NCI-H82 treated with DMSO at 0.1 percent for 48 hours (cell line): ENCODE measurements at regions not wholly inside any gene's neighbourhood (a gene's known extent, or its start where the extent isn't known, plus 50 kb on each side); places are given as distances from the start of the nearest gene placed in this dataset.

Experiments used
- DNase-seq: peaks from one replicate; lab custom pipeline; 2025; ENCODE audit not compliant: unreplicated experiment; lab: John Stamatoyannopoulos, UW

DNA sequence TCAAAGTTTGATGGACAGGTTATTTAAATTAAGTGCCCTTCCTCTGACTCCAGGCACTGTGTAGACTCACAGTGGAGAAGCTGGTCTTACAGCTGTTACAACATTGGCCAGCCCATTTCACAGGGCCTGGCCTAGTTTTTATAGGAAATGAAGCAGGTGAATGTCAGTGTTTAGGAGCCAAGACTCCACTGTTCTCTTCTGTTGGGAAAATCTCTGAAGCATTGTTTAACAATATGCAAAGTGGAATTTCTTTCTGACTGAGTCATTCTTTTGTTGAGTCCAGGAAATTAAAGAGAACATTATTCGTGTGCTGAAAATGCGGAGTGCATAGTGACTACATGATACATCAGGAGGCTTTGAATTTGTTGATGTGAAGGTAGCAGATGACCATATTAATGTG lies 64.7 kb downstream of the ARRDC4 start:
- no peak for DNase-seq

DNA sequence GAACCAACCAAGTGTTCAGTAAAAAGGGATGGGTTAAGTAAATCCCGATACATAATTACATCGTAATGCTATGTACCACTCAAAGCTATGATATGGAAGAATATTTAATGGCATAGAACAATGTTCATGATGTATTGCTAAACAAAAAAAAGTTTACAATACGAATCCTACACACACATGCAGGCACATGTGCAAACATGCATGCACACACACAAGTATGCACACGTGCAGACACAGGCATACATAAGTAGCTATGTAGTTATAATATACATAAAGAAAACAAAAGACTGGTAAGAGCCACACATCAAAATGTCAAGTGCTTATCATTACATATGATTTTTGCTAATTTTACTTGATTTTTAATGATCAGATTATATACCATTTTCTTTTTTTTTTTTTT lies 74.2 kb downstream of the ARRDC4 start:
- no peak for DNase-seq

DNA sequence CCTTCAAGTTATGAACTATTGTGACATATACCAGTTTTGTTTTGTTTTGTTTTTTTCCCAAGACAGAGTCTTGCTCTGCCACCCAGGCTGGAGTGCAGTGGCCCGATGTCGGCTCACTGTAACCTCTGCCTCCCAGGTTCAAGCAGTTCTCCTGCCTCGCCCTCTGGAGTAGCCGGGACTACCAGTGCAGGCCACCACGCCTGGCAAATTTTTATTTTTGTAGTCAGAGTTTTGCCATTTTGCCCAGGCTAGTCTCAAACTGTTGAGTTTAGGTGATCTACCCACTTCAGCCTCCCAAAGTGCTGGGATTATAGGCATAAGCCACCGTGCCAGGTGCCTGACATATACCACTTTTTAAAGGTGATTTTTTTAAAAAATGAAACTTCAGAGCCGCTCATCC lies 74.6 kb downstream of the ARRDC4 start:
- DNase-seq, result no peak

DNA sequence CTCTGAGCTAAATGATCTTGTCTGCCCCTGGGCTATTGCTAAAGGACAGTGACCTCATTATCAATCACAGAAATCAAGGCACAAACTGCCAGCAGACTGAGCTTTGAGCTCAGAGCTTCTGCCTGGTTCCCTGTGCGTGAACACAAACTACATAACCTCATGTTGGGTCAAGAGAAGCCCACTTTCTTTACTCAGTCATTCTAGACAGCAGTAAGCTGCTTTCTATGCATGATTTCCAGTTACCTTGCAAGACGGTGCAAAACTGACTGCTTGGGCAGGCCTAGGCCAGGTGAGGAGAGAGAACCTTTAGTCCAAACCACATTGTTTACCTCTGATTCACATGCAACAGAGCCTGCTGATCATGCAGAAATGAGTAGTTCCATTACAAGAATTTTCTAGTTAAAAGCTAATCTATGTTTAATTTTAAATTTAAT lies 75.1 kb downstream of the ARRDC4 start:
- DNase-seq, result no peak

DNA sequence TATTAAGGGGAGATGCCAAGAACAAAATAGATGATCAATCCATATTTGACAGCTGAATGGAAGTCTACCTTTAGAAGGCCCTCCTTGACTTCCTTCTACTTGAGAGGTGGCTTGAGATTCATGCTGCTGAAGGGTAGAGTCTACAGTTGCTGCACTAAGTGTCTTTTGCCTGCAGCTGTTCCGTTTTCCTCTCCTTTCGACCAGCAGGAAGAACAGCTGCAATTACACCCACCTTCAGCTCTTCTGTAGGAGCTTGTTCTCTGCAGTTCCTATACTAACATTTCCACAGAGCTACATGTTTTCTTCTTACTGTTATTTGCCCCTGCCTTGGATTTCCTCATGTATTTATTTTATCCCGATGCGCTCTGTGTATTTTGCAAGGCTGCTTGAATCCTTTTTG lies 79.1 kb downstream of the ARRDC4 start:
- no peak for DNase-seq

DNA sequence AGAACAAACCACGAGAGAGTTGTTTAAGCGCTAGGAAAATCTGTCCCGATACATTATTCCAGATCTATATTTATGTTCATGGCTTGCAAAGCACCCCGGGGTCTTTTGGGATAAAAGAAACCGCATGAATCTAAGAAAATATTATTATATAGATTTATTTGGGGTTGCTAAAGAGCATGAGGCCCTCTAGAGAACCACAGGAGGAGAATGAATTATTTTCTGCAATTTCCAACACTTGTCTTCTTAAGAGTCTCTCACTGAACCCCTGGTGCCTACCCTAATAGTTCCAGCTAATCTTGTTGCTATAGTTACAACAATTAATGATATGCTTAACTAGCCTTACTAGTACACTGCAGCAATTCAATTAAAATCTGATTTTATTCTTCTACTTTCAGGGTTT lies 79.6 kb downstream of the ARRDC4 start:
- DNase-seq, result no peak

DNA sequence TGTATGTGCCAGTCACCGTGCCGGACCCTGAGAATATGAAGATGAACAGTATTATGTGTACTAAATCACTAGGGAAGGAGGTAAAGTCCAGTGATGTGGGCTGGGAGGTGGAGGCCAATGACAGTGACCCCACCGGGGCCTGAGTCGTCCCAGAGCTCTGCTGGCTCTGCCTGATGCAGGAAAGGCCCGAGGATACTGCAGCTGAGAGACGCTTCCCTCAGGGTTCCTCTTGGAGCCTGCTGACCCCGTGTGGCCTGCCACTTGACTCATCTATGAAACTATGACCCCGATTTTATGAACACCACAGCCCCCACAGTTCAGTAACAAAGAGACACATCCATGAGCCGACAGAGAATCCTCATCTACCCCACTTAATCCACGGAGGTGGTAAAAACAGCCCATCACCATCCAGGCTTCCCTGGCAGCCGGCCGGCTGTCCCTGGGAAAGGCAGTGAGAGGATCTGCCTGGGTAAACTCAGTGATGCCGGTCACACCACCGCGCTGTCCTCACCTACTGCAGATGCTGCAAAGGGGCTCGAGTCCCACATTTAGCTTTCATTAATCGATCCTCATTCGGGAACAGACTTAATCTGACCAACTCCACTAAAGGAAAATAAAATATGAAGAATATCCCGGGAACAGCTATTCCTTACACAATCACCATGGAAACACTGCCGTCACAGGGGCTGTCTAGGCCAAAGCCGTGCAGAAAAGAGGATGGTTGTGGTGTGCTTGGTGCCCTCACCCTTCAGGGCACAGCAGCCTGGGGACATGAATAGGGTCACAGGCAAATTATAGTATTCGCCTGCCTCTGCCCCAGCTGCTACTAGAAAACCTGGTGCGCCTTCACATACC lies 82.9 kb downstream of the ARRDC4 start:
- DNase-seq, result no peak

DNA sequence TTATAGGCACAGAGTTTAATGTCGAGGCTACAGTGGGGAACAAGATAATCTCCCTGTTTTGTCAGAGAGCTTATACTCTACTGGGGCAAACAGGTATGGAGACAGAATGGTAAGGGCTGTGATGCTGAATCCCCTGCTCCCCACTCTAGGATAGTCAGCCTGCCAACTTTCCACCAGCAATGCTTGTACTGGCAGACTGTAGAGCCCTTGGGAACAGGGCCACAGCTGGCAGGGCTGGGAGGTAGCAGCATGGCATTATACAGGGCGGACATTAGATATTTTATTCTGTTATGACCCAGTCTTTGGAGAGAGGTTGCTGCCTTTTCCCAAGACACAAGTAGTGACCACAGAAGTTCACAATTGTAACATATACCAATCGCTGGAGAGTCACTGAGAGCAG lies 91.2 kb downstream of the ARRDC4 start:
- no peak for DNase-seq

DNA sequence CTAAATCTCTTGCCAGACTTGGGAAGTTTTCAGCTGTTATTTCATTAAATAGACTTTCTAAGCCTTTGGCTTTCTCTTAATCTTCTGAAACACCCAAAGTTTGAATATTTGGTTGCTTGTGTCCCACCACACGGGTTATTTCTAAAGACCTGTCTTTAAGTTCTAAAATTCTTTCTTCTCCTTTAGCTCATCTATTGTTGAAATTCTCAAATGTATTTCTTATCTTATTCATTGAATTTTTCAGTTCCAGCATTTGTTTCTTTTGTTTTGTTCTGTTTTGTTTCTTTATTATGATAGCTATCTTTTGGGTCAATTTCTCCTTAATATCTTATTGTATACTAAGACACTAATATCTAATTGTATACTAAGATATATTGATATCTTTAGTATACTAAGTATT lies 97.0 kb downstream of the ARRDC4 start:
- no peak for DNase-seq

DNA sequence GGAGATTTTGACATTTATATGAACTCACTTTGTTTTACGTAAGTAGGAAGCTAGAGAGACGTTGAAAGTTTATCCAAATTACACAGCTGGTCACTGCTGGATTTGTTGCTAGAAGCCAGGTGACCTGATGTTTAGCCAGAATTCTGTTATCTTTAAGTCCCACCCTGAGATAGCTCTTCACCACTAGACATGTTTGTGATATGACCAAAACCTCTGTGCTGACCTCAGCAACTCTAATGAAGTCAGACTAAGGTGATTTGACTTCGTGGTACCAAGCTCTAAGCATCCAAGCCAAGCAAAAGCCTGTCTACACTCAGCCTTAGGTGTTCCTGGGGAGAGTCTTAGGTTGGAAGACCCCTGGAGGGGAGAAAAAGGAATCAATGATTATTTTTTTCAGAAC lies 102.4 kb downstream of the ARRDC4 start:
- no peak for DNase-seq

DNA sequence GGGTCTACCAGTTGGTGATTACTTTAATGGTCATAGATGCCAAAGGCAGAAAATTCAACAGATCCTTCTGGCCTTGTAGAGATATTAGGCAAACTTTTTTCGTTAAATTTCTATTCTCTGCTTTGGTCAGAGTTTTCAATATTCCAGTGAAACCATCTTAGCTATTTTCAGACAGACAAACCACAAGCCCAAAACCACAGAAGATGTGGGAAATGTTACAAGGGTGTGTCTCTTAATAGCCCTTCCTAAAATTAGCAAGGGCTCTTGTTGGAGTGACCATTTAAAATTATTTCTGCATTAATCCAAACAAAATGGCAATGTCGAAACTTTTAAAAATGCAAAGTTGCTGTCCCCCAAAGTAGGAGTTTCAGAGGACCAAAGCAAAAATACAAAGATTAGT lies 102.8 kb downstream of the ARRDC4 start:
- no peak for DNase-seq

DNA sequence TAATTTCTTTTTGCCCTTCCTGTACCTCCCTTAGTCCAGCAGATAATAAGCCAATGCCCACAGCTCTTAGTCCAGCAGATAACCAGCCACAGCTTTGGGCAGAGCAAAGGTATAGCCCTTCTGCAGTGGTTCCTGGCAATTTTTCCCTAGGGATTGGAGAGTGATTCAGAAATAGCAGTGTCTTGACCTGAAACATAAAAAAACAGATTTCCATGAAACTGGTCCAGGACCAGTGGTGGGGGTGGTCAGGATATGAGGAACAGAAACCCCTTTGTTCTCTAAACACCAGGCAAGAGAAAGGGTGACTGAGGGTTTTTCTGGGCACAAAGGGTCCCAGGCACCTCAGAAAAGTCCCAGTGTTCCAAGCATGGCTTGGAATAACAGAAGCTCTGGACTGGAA lies 103.4 kb downstream of the ARRDC4 start:
- DNase-seq, result no peak

DNA sequence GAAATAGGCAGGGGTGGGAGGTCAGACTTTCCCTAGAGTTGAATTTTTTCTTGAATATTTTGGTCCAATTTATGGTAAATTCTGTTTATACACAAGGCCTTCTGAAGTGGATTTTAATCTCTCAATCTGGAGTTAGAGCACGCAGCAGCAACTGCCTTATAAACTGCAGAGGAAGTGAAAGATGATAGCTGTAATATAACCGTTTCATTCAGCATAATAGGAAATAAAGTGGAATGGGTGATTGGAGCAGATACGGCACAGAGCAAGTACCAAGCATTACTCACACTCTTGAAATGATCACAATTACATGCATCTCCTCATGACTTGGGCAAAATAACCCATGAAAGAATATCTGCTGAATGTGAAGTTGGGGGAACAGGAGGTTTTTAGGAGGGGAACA lies 106.8 kb downstream of the ARRDC4 start:
- no peak for DNase-seq

DNA sequence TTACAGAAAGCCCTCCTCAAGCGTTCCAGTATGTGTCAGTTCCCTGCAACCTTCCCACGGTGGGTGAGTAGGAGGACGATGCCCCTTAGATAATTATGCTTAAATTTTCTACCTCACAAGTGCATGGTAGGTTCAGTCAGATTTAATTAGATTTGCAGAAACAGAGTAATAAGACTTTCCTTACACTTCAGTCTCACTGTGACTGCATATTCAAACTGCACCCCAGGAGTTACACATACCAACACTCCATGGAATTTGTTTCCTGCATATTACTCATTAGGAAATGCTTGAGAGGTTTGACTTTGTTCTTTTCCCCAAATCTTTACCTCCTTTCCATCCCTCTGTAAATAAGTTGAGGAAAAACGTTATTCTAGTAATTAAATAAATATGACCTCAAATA lies 108.8 kb downstream of the ARRDC4 start:
- DNase-seq, result no peak

DNA sequence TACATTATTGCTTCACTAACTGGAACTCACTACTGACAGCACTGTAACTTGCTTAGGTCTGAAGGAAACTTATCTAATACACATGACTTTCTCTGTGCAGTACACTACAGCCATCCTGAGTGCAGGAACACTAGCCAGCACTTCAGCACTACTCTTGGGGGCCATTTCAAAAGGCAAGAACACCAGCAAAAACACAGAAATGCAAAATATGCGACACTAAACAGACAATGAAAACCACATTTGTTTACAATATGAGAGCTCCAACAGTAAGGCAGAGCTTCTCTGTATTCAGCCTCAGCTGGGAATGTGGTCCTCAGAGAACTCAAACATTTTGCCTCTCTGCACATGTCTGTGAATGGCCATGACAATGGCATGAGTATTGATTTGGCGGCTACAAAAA lies 109.6 kb downstream of the ARRDC4 start:
- DNase-seq, result no peak

DNA sequence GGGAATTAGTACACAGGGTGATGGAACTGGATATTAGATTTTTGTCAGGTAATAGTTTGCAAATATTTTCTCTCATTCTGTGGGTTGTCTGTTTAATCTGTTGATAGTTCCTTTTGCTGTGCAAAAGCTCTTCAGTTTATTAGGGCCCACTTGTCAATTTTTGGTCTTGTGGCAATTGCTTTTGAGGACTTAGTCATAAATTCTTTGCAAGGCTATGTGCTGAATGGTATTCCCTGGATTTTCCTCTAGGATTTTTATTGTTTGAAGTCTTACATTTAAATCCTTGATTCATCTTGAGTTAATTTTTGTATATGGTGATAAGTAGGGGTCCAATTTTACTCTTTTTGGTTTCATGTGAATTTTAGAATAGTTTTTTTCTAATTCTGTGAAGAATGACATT lies 111.3 kb downstream of the ARRDC4 start:
- no peak for DNase-seq

DNA sequence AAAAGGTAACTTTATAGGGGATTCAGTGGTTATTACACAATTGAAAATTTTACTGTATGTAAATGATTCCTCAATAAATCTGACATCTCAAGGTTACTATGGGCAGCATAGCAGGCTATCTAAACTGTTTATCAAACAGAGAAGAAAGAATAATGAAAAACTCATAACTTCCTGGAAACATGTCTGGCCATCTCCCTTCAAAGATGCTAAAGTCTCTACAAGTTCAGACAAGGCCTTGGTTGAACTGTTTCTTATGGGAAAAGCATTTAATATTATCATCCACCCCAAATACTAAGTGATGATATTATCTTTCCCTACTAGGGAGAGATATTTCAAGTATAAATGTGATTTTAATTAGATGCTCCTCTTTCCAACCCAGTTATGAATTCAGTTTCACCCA lies 114.9 kb downstream of the ARRDC4 start:
- DNase-seq, result no peak

DNA sequence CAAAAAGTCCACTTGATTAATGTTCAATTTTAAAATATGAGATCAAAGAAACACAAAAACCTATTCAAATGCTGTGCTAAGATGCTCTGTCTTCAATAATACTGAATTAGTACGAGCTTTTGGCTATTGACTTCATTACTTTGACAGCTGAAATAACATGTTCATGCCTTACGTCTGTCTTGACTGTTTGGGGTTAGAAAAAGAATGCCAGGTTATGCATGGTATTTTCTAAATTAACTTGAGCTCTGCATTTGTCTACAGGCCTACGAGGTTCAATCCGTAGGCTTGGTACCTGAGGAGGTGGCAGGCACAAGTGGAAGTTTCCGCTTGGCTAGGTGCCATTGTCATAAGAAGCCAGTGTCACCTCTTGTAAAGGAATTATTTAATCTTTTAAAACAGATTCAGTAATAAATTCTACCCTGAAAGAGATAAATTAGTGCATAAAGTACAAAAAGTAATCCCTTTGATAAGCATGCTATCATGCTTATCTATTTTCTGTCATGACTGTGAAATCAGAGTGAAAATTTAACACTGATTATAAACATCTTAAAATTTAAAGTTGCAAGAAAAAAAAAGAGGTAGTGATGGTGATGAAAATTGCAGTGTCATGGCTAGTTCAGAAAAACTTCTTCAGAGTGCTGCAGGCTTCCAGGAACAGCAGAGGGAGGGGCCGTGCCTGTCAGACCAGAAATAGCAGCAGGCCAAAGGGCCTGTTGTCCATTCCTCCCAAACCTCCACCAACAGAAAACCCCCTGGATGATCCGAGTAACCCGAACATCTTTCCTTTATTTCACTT lies 115.7 kb downstream of the ARRDC4 start:
- DNase-seq, result no peak

DNA sequence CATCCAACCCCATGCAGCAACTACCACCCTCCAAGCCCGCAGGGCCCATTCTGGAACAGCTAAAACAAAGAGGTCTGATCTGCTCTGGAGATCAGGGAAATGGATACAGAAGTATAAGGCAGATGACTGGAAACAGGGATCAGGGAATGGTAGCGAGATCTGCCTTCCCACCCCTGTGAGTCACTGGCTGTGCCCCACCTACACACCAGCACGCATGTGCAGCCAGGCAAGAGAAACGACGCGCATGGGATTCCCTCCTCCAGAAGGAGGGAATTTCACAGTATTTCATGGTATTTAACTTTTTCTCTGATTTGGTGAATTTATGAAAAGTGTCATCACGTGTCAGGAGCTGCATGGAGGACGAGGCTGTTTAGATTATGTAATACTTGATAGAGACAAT lies 116.7 kb downstream of the ARRDC4 start:
- DNase-seq, result no peak

DNA sequence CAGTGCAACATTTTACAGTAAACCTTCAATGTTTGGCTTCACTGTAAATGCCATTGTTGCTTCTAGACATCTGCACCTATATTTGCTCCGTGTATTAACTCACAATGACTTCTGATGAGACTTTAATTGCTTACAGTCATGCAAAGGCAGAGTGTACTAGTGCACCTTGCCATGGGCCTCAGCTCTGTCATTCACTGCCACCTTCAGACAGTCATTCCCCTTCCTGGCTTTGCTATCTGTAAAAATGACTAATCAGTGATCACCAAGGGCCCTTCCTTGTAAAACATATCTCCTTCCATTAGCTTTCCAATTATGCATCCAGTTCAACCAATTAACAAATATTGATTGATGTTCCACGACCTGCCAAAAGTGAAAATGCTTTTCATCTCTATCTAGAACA lies 120.3 kb downstream of the ARRDC4 start:
- DNase-seq, result no peak

DNA sequence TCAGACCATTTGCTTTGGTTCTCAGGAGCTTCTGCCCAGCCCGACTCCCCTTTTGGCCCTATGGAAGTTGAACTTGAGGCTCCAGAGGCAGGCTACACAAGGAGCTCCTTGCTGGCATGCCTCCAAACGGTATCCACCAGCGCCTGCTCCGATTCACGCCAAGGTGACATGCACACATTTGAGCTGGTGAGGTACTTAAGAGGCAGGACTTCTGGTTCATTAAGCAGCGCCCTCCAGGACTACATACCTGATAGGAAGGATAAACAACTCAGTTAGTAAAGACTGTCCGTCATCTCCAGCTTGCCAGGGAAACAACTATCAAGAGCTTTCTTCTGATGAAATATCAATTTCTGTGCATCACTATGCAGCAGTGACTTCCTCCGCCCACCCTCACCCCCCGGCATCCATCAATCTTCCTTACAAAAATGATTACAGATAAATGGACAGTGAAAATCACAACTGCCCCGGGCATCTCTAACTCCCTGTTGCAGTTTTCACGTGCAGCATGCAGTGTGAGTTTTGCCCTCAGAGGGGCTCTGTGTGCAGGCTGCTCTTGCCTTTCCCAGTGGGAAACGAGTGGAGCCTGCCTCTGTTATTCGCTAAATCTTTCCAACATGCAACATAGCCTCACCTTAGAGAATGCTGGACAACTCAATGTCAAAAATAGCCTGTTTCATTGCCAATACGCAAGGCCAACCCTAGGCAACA lies 122.9 kb downstream of the ARRDC4 start:
- no peak for DNase-seq
